Vagina (tissue), 2 donors: ENCODE measurements at regions not wholly inside any gene's neighbourhood (a gene's known extent, or its start where the extent isn't known, plus 50 kb on each side); places are given as distances from the start of the nearest gene placed in this dataset.
"Not testable (repeated sequence)": the region's sequence is repeated elsewhere in the genome, so short reads cannot be mapped to it uniquely, and the experiment has no call there.

Source experiments
- DNase-seq, 2 donors: peaks; one replicate each; pipeline ENCODE4 v3.0.0-alpha.2; 2017; ENCODE audit errors: extremely low spot score in 2 of 2
- H3K27ac ChIP-seq: fragments of 200-600 bp; sonication (generic); one replicate; pipeline ENCODE4 v1.5.1; 2019
- H3K27me3 ChIP-seq: fragments of 200-600 bp; sonication (generic); one replicate; pipeline ENCODE4 v1.5.1; 2019
- H3K36me3 ChIP-seq, 2 donors: fragments of 200-600 bp; sonication (generic); one replicate each; pipeline ENCODE4 v1.5.1; 2017 to 2019
- H3K4me1 ChIP-seq: fragments of 200-600 bp; sonication (generic); one replicate; pipeline ENCODE4 v1.5.1; 2019
- H3K4me3 ChIP-seq, 2 donors: fragments of 200-600 bp; sonication (generic); 1 replicate in 1 of 2; 2 replicates in 1 of 2; pipeline ENCODE4 v1.5.1; 2016 to 2019
- H3K9me3 ChIP-seq: fragments of 200-600 bp; sonication (generic); one replicate; pipeline ENCODE4 v1.5.1; 2019
- CTCF ChIP-seq, 3 experiments: fragments of 450-650 bp in 2 of 3; fragments of 200-600 bp in 1 of 3; sonication (generic) in 1 of 3; IDR thresholded peaks; one replicate each; pipeline ENCODE4 v1.5.1; 2017 to 2019; ENCODE audit warnings: antibody characterized with exemption in 3 of 3, mild to moderate bottlenecking in 2 of 3, moderate library complexity in 2 of 3
- POLR2A ChIP-seq, 2 donors: fragments of 450-650 bp; IDR thresholded peaks; one replicate each; pipeline ENCODE4 v1.6.1; 2017; ENCODE audit warnings: antibody characterized with exemption in 2 of 2, mild to moderate bottlenecking in 2 of 2, moderate library complexity in 2 of 2
- POLR2AphosphoS5 ChIP-seq, 2 donors: sonication (generic); formaldehyde crosslinking; IDR thresholded peaks; one replicate each; pipeline ENCODE4 v1.9.0; 2017; ENCODE audit warnings: antibody characterized with exemption in 2 of 2, mild to moderate bottlenecking in 2 of 2, low read depth in 1 of 2; ENCODE audit not compliant: insufficient read depth in 1 of 2
- intact Hi-C: fragments of 100-400 bp; cut with DNase I; formaldehyde crosslinking; loops from one replicate; pipeline ENCODE4 v1.15.1; 2023

GRCh38 chr2:142796161-142796560 is 81.3 kb upstream of the KYNU start:
- Histone ChIP-seq H3K27ac (no peak overlapping the region), H3K4me1 (no peaks in the 10 kb centered on the region), H3K27me3 (no peaks in the 10 kb centered on the region), H3K36me3 (no peaks in the 10 kb centered on the region), H3K9me3 (no peaks in the 10 kb centered on the region), H3K4me3 (no peak overlapping the region)
- intact Hi-C loops: no loop called here
- DNase-seq: no peak
- TF ChIP-seq POLR2A (IDR thresholded peaks at IDR 0.05): no peak

GRCh38 chr2:142794850-142795249 is 82.6 kb upstream of the KYNU start:
- Histone ChIP-seq H3K27ac (no peak overlapping the region), H3K27me3 (no peaks in the 10 kb centered on the region), H3K9me3 (no peaks in the 10 kb centered on the region), H3K4me3 (no peak overlapping the region), H3K4me1 (no peaks in the 10 kb centered on the region), H3K36me3 (no peaks in the 10 kb centered on the region)
- TF ChIP-seq CTCF (IDR thresholded peaks at IDR 0.05) (no peak), POLR2AphosphoS5 (IDR thresholded peaks at IDR 0.05; ENCODE audit: insufficient read depth in 1 of 2, low read depth in 1 of 2) (no peak), POLR2A (IDR thresholded peaks at IDR 0.05) (no peak)
- intact Hi-C loops: no loop called here
- no peak for DNase-seq

- H3K36me3 ChIP-seq, H3K27ac ChIP-seq, H3K27me3 ChIP-seq, intact Hi-C loops, H3K4me1 ChIP-seq, H3K9me3 ChIP-seq, DNase-seq, H3K4me3 ChIP-seq: not testable (repeated sequence)
Measured at GRCh38 chr2:142792328-142792727, 85.1 kb upstream of the KYNU start.

- intact Hi-C loops: no loop called here
- no peaks in the 10 kb centered on the region for H3K4me1 ChIP-seq
- H3K9me3 ChIP-seq: no peaks in the 10 kb centered on the region
- TF ChIP-seq POLR2AphosphoS5 (IDR thresholded peaks at IDR 0.05; ENCODE audit: insufficient read depth in 1 of 2, low read depth in 1 of 2) (no peak), POLR2A (IDR thresholded peaks at IDR 0.05) (no peak), CTCF (IDR thresholded peaks at IDR 0.05) (no peak)
- H3K27me3 ChIP-seq: no peaks in the 10 kb centered on the region
- H3K36me3 ChIP-seq: no peaks in the 10 kb centered on the region
- no peak overlapping the region for H3K4me3 ChIP-seq
- no peak overlapping the region for H3K27ac ChIP-seq
- no peak for DNase-seq
Measured at GRCh38 chr2:142791335-142791734, 86.1 kb upstream of the KYNU start.

- intact Hi-C loops: no loop called here
Measured at GRCh38 chr2:142786918-142787702, 90.4 kb upstream of the KYNU start.

More at GRCh38 chr2:142786918-142787702, 90.4 kb upstream of the KYNU start:
- no peaks in the 10 kb centered on the region for H3K4me1 ChIP-seq
- no peak overlapping the region for H3K4me3 ChIP-seq
- no peak for DNase-seq
- no peaks in the 10 kb centered on the region for H3K36me3 ChIP-seq
- H3K9me3 ChIP-seq: no peaks in the 10 kb centered on the region
- TF ChIP-seq POLR2A (IDR thresholded peaks at IDR 0.05) (no peak), CTCF (IDR thresholded peaks at IDR 0.05) (no peak), POLR2AphosphoS5 (IDR thresholded peaks at IDR 0.05; ENCODE audit: insufficient read depth in 1 of 2, low read depth in 1 of 2) (no peak)
- no peak overlapping the region for H3K27ac ChIP-seq
- no peaks in the 10 kb centered on the region for H3K27me3 ChIP-seq
